H9 (cell line): ENCODE measurements at regions not wholly inside any gene's neighbourhood (a gene's known extent, or its start where the extent isn't known, plus 50 kb on each side); places are given as distances from the start of the nearest gene placed in this dataset.

Experiments
- DNase-seq: peaks from one replicate; pipeline ENCODE4 v3.0.0-alpha.2; 2017
- H2AFZ ChIP-seq: one replicate; pipeline ENCODE4 v1.6.1; 2013; ENCODE audit warnings: mild to moderate bottlenecking, low read length, control low read depth, moderate library complexity
- H2AK5ac ChIP-seq: 2 replicates; pipeline ENCODE4 v1.6.1; 2013; ENCODE audit warnings: low read length, control low read depth, mixed read lengths; ENCODE audit not compliant: insufficient read length
- H2BK120ac ChIP-seq: one replicate; pipeline ENCODE4 v1.6.1; 2013; ENCODE audit warnings: low read depth, mild to moderate bottlenecking, low read length, control low read depth, inconsistent platforms; ENCODE audit not compliant: poor library complexity, severe bottlenecking
- H2BK12ac ChIP-seq: 2 replicates; pipeline ENCODE4 v1.6.1; 2013; ENCODE audit warnings: low read length, control low read depth, mixed read lengths, low read depth; ENCODE audit not compliant: insufficient read length
- H2BK15ac ChIP-seq: 2 replicates; pipeline ENCODE4 v1.6.1; 2013; ENCODE audit warnings: low read depth, low read length, control low read depth
- H2BK20ac ChIP-seq: one replicate; pipeline ENCODE4 v1.6.1; 2013; ENCODE audit warnings: low read depth, mild to moderate bottlenecking, low read length, control low read depth, inconsistent platforms; ENCODE audit not compliant: poor library complexity, severe bottlenecking
- H2BK5ac ChIP-seq: 2 replicates; pipeline ENCODE4 v1.6.1; 2013; ENCODE audit warnings: low read length, control low read depth, mixed read lengths; ENCODE audit not compliant: insufficient read length
- H3K14ac ChIP-seq: 2 replicates; pipeline ENCODE4 v1.6.1; 2013; ENCODE audit warnings: low read length, control low read depth; ENCODE audit not compliant: insufficient read depth
- H3K18ac ChIP-seq: 2 replicates; pipeline ENCODE4 v1.6.1; 2013; ENCODE audit warnings: low read depth, mild to moderate bottlenecking, mixed read lengths, low read length, control low read depth; ENCODE audit not compliant: insufficient read length
- H3K23ac ChIP-seq: 2 replicates; pipeline ENCODE4 v1.6.1; 2013; ENCODE audit warnings: low read length, control low read depth, mixed read lengths, low read depth; ENCODE audit not compliant: insufficient read length
- H3K23me2 ChIP-seq: 2 replicates; pipeline ENCODE4 v1.6.1; 2013; ENCODE audit warnings: low read depth, mild to moderate bottlenecking, mixed read lengths, low read length, control low read depth; ENCODE audit not compliant: insufficient read length, poor library complexity, severe bottlenecking
- H3K27ac ChIP-seq: 2 replicates; pipeline ENCODE4 v1.5.1; 2013; ENCODE audit warnings: low read length, control low read depth, mixed read lengths, low read depth; ENCODE audit not compliant: insufficient read length
- H3K27me3 ChIP-seq: 2 replicates; pipeline ENCODE4 v1.6.1; 2013; ENCODE audit warnings: low read length, control low read depth, inconsistent platforms; ENCODE audit not compliant: insufficient read depth
- H3K4ac ChIP-seq: 2 replicates; pipeline ENCODE4 v1.6.1; 2013; ENCODE audit warnings: low read depth, mild to moderate bottlenecking, control low read depth, inconsistent platforms, low read length, moderate library complexity
- H3K4me1 ChIP-seq: 2 replicates; pipeline ENCODE4 v1.6.1; 2013; ENCODE audit warnings: low read length, control low read depth, inconsistent platforms; ENCODE audit not compliant: insufficient read depth
- H3K4me2 ChIP-seq: 2 replicates; pipeline ENCODE4 v1.6.1; 2013; ENCODE audit warnings: low read length, control low read depth, mixed read lengths; ENCODE audit not compliant: insufficient read length, insufficient read depth
- H3K56ac ChIP-seq: 2 replicates; pipeline ENCODE4 v1.6.1; 2013; ENCODE audit warnings: low read depth, mild to moderate bottlenecking, mixed read lengths, low read length, control low read depth; ENCODE audit not compliant: insufficient read length
- H3K79me1 ChIP-seq: 2 replicates; pipeline ENCODE4 v1.6.1; 2013; ENCODE audit warnings: low read depth, mild to moderate bottlenecking, moderate library complexity, low read length, control low read depth, inconsistent platforms; ENCODE audit not compliant: insufficient read depth, poor library complexity, severe bottlenecking
- H3K79me2 ChIP-seq: 2 replicates; pipeline ENCODE4 v1.6.1; 2013; ENCODE audit warnings: low read length, control low read depth, inconsistent platforms; ENCODE audit not compliant: insufficient read depth
- H3K9ac ChIP-seq: 2 replicates; pipeline ENCODE4 v1.6.1; 2013; ENCODE audit warnings: low read length, control low read depth, mixed read lengths; ENCODE audit not compliant: insufficient read length; ENCODE audit errors: extremely low read depth
- H3K9me3 ChIP-seq: one replicate; pipeline ENCODE4 v1.6.1; 2013; ENCODE audit warnings: low read depth, low read length, inconsistent platforms; ENCODE audit not compliant: control insufficient read depth
- H3T11ph ChIP-seq: one replicate; pipeline ENCODE4 v1.6.1; 2013; ENCODE audit warnings: mild to moderate bottlenecking, low read length, control low read depth, inconsistent platforms
- H4K20me1 ChIP-seq: one replicate; pipeline ENCODE4 v1.6.1; 2013; ENCODE audit not compliant: control insufficient read depth, insufficient read length, insufficient read depth
- H4K5ac ChIP-seq: 2 replicates; pipeline ENCODE4 v1.6.1; 2013; ENCODE audit warnings: low read depth, mild to moderate bottlenecking, mixed read lengths, low read length, control low read depth; ENCODE audit not compliant: insufficient read length
- H4K8ac ChIP-seq: replicated peaks from 2 replicates; pipeline ENCODE4 v1.6.1; 2013; ENCODE audit warnings: low read length, control low read depth, mixed read lengths, low read depth; ENCODE audit not compliant: insufficient read length
- H4K91ac ChIP-seq: 2 replicates; pipeline ENCODE4 v1.6.1; 2013; ENCODE audit warnings: low read depth, mild to moderate bottlenecking, moderate library complexity, mixed read lengths, low read length, control low read depth; ENCODE audit not compliant: insufficient read length
- H3K27ac Mint-ChIP-seq, 3 experiments: 2 replicates in 2 of 3; 3 replicates in 1 of 3; pipeline ENCODE4 v1.8.0; 2020 to 2021; ENCODE audit warnings: mixed read lengths in 3 of 3, mild to moderate bottlenecking in 1 of 3, moderate library complexity in 1 of 3
- H3K27me3 Mint-ChIP-seq: 2 replicates; pipeline ENCODE4 v1.8.0; 2021; ENCODE audit warnings: low read depth, mild to moderate bottlenecking, moderate library complexity, mixed read lengths
- H3K36me3 Mint-ChIP-seq, 3 experiments: 2 replicates in 2 of 3; 3 replicates in 1 of 3; pipeline ENCODE4 v1.8.0; 2020 to 2021; ENCODE audit warnings: low read depth in 3 of 3, mixed read lengths in 3 of 3; ENCODE audit not compliant: insufficient read depth in 1 of 3
- H3K4me1 Mint-ChIP-seq, 2 experiments: 2 replicates each; pipeline ENCODE4 v1.8.0; 2020; ENCODE audit warnings: mixed read lengths in 2 of 2
- H3K4me3 Mint-ChIP-seq, 2 experiments: 2 replicates in 1 of 2; 3 replicates in 1 of 2; pipeline ENCODE4 v1.8.0; 2020 to 2021; ENCODE audit warnings: mild to moderate bottlenecking in 2 of 2, mixed read lengths in 2 of 2, moderate library complexity in 1 of 2
- H3K9me3 Mint-ChIP-seq, 2 experiments: 2 replicates in 1 of 2; 3 replicates in 1 of 2; pipeline ENCODE4 v1.8.0; 2020; ENCODE audit warnings: mild to moderate bottlenecking in 2 of 2, mixed read lengths in 2 of 2, moderate library complexity in 1 of 2
- CTCF ChIP-seq: fragments of 200-600 bp; sonication (generic); conservative IDR thresholded peaks from 3 replicates; pipeline ENCODE4 v1.8.0; 2021; ENCODE audit warnings: antibody characterized with exemption, mild to moderate bottlenecking
- WGBS: extraction: QIAGEN DNeasy Blood & Tissue Kit; methylation state at CpG from one replicate; pipeline ENCODE4 v1.1.7; 2013; ENCODE audit warnings: missing lambda C conversion rate, low lambda C conversion rate, mixed read lengths; ENCODE audit not compliant: insufficient read length; ENCODE audit errors: extremely low coverage; 5-methylcytosine and 5-hydroxymethylcytosine counted together

GRCh38 chr9:2255128-2255527 is 240.0 kb downstream of the SMARCA2 start:
- Histone ChIP-seq H3K23ac (no peak overlapping the region), H2BK20ac (no peak overlapping the region), H3K27me3 (no peaks in the 10 kb centered on the region), H3K4me2 (no peak overlapping the region), H3K79me1 (no peaks in the 10 kb centered on the region), H2BK15ac (no peak overlapping the region), H3K23me2 (no peaks in the 10 kb centered on the region), H3K27ac (no peak overlapping the region), H4K91ac (no peak overlapping the region), H3K9me3 (no peaks in the 10 kb centered on the region), H3K79me2 (no peaks in the 10 kb centered on the region), H3T11ph (no peak overlapping the region), H3K4ac (no peak overlapping the region), H2AK5ac (no peak overlapping the region), H3K14ac (no peak overlapping the region), H4K5ac (no peak overlapping the region), H4K8ac (no peak overlapping the region), H2BK5ac (no peak overlapping the region), H2AFZ (no peak overlapping the region), H3K18ac (no peak overlapping the region), H3K4me1 (no peaks in the 10 kb centered on the region), H2BK120ac (no peak overlapping the region), H2BK12ac (no peak overlapping the region), H4K20me1 (no peaks in the 10 kb centered on the region), H3K9ac (no peak overlapping the region), H3K56ac (no peak overlapping the region)
- H3K36me3 Mint-ChIP-seq, result peaks cover 9 to 21% (median 9%) of the 10 kb centered on the region in 3 experiments
- no CpG with 5 or more reads among the region's 10 CpGs for WGBS
- no peak; the same call in 2 of the 3 replicates for TF ChIP-seq CTCF
- peaks cover 16 to 17% of the 10 kb centered on the region in 2 experiments for H3K9me3 Mint-ChIP-seq
- H3K27me3 Mint-ChIP-seq, result no peaks in the 10 kb centered on the region; the same call in none of the 2 replicates
- no peak overlapping the region for H3K4me3 Mint-ChIP-seq
- no peak for DNase-seq
- H3K4me1 Mint-ChIP-seq, result peaks cover 8 to 21% of the 10 kb centered on the region in 2 experiments; a peak in 3 of 4 replicates
- H3K27ac Mint-ChIP-seq, result peak overlapping the region in 1 of 3 experiments; percentile 34; a peak in 1 of 7 replicates
